ENCODE measurements at regions not wholly inside any gene's neighbourhood (a gene's known extent, or its start where the extent isn't known, plus 50 kb on each side); places are given as distances from the start of the nearest gene placed in this dataset.
A peak's percentile ranks its signal among the peaks of the same experiment; 100 is the strongest.
"Not testable (repeated sequence)": the region's sequence is repeated elsewhere in the genome, so short reads cannot be mapped to it uniquely, and the experiment has no call there.

DNA sequence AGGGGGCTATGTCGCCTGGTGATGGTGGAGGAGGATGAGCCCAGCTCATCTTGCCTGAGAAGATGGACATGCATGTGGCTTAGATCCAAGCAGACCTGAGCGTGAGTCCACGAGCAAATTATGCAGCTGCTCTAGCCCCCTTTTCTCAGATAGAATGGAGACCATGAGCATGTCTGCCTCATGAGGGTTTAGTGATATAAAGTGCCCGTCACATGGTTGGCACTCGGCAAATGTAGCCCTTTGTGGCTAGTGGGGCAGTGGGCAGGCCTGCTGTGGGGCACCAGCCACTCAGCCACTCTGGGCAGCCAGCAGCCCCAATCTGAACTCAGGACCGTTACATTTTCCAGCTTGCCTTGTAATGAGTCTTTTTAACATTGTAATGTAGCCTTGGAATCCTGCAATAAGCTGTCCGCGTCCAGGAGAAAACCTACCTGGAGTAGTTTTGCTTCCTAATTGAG lies 92.1 kb upstream of the HS6ST1 start:
- intact Hi-C loops (cut with DNase I): no loop called here
- peak; percentile 38 for DNase-seq (ENCODE audit: low spot score)

DNA sequence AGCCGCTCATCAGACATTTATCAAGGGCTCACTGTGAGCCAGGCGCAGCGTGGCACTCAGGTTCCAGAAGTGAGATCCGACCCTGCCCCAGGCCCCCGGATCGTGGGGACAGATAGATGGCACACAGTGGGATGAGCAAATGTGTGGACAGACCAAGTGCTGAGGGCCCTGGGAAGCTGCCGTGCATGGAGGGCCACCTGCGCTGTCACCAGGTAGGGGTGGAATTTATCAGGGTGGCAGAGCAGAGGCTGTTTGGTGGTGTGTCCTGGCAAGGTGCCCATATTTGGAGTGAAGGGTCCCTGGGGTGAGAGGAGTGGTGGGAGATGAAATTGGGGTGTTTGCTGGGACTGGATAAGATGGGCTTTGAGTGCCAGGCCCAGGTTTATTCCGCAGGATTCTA lies 92.8 kb upstream of the HS6ST1 start:
- peak; percentile 66 for DNase-seq (ENCODE audit: low spot score)
- intact Hi-C loops (cut with DNase I): no loop called here

DNA sequence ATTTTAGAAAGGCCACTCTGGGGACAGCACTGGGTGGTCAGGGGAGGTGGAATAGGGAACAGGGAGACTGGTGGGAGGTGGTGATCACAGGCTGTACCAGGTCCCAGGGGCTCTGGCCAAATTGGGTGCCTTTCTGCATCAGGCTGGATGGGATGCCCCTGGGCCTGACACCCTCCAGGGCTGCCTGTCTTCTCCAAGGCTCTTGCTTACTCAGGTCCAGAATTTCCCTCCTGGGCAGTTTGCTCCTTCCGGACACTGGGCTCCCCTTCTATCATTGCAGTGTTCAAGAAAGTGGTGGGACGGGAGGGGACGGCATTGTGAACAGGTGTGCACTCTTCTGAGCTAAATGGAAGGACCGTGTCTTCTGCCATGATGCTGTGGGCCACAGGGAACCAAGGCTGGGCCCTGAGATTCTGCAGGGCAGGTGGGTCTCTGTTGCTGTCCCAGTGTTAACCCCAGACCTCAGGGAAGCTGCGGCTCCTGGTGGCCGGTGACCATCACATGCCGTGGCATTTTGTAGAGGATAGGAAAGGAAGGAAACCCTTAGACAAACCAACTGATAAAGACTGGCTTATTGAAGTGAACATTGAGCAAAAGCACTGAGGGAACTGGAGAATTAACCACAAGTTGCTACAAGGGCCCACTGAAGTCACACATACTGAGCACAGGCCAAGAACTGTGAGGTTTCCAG lies 93.7 kb upstream of the HS6ST1 start:
- intact Hi-C loops (cut with DNase I): no loop called here
- DNase-seq (ENCODE audit: low spot score): peak; percentile 20

DNA sequence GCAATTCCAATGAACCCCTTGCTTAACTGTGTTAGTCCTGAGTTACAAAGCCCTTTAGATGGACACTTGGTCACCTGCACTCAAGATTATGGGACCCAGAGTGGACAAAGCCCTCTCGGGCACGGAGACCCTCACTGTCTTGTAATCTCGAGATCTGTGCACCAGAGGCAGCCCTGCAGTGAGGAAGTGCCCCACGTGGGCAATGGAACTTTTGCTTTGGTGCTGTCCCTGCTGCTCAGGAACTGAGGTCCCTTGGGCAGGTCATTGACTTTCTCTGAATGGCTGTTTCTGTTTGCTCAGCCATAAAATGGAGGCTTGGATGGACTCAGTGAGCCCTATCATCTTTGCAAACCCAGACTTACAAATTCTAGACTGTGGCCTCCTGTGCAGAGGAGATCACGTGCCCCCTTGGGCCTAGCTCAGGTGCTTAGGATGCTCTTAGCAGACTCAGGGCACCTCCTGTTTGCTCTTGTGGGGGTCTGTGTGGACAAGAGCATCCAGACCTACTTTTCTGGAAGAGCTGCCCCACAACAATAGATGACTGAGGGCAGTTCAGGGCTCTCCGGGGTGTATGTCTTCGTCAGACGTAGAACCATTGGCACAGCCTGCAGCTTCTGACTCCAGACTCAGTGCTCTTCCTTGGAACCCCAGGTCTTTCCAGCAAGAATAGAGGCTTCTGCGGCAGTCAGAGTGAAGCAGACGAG lies 94.5 kb upstream of the HS6ST1 start:
- intact Hi-C loops (cut with DNase I): no loop called here
- peak; percentile 60 for DNase-seq (ENCODE audit: low spot score)

DNA sequence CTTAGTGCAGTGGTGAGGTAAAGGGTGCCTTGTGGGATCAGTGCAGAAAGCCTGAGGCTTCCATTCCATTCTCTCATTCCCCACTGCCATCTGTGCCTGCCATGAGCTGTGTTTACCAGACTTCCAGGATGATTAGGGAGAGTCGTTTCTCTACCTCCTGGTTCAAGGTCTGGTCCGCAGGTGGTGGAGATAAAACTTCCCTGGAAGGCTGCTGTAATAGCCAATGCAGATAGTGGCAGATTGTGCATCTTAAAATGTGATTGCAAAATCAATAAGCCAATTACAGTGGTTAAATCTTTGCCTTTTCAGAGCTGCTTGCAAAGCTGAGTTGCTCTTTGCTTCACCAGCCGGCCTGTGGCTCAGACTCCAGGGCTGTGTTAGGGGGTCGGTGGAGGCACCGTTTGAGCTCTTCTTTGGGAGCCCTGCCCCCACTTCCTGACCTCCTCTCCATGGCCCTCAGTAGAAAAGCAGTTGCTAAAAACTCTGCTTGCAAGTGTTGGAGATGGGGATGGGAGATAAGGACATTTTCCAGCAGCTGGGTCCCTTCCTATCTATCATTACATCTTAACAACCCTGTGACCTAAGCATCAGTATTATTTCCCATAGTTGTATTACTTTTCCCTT lies 95.2 kb upstream of the HS6ST1 start:
- intact Hi-C loops (cut with DNase I): no loop called here
- peak; percentile 12 for DNase-seq (ENCODE audit: low spot score)

DNA sequence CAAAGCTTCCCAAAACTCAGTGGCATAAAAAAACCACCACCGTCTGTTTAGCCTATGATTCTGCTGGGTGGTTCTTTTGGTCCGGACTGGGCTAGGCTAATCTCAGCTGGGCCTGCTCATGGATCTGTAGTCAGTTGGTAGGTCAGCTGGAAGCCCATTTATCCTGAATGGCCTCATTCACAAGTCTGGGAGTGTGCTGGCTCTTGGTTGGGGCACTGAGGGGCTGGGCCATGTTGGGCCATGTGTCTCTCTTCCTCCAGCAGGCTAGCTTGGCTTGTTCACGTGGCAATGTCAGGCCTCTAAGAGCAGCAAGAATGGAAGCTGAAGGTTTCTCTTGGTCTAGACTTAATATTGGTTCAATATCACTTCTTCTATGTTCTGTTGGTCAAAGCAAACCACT lies 95.7 kb upstream of the HS6ST1 start:
- peak; percentile 61 for DNase-seq (ENCODE audit: low spot score)
- intact Hi-C loops (cut with DNase I): no loop called here

DNA sequence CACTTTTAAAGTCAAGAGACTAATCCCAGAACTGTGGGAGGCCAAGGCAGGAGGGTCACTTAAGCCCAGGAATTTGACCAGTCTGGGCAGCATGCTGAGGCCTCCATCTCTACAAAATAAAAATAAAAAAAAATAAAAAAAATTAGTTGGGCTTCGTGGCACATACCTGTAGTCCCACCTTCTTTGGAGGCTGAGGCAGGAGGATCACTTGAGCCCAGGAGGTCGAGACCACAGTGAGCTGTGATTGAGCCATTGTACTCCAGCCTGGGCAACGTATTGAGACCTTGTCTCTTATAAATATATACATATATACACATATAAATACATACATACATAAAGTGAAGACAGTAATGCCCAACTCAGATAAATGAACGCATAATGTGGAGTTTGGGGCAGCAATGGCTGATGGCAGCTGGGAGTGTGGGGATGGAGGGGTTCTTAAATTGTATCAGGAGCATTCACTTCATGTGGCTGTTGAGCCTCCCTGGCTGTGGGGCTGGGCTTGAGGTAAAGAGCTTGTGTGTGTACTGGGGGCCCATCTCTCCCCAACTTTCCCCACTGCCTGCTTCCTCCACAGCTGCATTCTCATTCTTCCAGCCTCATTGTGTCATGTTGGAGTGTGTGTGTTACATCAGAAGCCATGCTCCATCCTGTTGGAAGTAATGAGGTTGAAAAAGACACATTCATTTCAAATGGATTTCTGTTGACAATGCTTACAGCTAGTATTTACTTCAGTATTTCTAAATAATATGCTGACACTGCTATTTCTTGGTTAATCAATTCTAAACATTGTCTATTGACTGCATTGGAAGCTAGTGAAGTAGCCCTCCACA lies 96.5 kb upstream of the HS6ST1 start:
- peak; percentile 29 for DNase-seq (ENCODE audit: low spot score)
- intact Hi-C loops (cut with DNase I): no loop called here

DNA sequence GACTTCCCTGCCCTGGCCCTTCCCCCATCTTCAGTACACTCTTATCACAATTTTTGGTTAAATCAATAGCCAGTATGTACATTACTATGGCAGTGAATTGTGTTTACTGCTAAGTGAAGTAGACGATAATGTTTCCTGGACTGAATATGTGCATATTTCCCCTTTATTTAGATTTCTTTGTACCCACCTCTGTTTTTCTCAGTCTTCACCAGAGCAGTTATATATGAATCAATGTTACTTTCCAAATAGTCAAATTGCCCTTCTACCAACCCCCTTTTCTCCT lies 97.1 kb upstream of the HS6ST1 start:
- DNase-seq (ENCODE audit: low spot score): no peak
- intact Hi-C loops (cut with DNase I): no loop called here

DNA sequence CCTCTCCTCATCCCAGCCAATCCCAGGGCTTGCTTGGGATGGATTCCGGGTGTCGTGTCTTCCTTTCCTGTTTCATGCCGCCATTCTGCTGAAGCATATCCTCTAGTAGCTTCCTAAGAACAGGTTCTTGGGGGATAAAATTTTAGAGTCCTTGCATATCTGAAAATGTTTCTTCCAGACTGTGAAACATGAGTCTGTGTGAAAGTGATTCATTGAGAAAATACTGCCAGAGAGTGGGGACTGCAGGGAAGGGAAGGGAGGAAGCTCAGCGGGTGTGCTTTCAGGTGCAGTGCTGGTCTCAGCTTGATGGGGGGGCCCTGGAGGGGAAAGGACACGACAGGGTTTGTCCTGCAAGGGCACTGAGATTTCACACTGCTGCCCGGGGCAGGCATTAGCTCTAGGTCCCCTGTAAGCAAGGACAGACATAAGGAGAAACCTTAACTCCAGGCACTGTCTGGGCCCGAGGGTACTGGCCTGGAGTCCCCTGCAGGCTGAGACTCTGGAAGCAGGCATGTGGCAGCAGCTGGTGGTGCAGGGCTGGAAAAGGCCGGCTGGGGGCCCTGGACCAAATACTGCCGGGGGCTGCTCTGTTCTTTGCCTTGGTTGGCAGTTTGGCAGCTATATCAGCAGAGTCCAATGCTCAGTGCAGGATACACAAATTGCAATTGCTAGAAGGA lies 97.6 kb upstream of the HS6ST1 start:
- DNase-seq (ENCODE audit: low spot score): peak; percentile 37
- intact Hi-C loops (cut with DNase I): no loop called here

DNA sequence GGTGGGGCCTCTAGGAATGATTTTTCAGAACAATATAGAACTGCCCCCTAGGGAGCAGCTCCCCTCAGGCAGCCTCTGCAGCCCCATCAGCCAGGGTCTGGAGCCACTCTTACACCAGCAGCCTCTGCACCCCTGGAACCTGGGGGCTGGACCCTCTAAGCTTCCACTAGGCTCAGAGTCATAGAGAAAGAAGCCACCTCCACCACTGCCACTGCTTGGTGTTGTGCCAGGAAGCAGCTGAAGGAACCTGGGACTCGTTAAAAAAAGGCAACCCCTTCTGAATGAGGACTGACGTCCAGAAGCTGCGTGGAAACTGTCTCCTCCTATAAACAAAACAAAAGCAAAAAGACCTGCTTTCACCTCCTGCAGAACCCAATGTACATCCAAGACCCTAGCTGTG lies 98.1 kb upstream of the HS6ST1 start:
- intact Hi-C loops (cut with DNase I): no loop called here
- DNase-seq (ENCODE audit: low spot score): peak; percentile 51

DNA sequence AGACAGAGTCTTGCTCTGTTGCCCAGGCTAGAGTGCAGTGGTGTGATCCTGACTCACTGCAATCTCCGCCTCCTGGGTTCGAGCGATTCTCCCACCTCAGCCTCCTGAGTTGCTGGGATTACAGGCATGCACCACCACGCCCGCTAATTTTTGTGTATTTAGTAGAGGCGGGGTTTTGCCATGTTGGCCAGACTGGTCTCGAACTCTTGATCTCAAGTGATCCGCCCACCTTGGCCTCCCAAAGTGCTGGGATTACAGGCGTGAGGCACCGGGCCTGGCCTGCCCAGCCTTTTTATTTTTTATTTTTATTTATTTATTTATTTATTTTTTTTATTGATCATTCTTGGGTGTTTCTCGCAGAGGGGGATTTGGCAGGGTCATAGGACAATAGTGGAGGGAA lies 98.6 kb upstream of the HS6ST1 start:
- intact Hi-C loops (cut with DNase I): not testable (repeated sequence)
- peak; percentile 26 for DNase-seq (ENCODE audit: low spot score)

DNA sequence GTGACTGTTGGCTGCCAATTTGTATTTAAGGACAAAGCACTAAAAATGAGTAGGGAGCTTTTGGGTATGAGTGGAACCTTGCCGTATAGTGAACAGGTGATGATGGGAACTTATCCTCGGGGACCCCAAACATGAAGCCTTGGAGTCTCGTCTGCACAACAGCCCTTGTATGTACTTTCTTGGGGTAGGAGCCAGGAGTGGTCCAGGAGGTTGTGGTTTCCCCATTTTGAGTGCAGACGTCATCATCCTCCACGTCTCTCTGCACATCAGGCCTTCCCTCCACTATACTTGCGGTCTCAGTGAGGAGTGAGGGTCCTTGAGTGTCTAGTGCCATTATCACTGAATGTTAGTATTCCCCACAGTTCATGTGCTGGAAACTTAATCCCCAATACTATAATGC lies 101.5 kb upstream of the HS6ST1 start:
- intact Hi-C loops (cut with DNase I): no loop called here
- no peak for DNase-seq (ENCODE audit: low spot score)

DNA sequence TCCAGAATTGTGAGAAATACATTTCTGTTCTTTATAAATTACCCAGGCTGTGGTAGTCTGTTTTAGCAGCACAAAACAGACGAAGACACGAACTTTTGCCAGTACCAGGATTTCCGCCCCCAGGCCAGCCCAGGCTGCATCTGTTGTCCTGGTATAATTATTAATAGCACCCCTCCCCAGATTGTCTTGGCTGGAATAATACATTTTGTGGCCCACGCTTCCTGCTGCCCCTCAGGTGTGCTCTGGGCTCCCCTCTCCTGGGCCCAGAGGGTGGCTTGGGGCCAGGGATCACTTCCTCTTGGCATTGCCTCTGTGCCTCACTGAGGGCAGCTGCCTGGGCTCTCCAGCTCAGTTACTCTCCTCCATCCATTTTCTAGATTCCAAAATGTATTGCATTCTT lies 102.1 kb upstream of the HS6ST1 start:
- peak; percentile 51 for DNase-seq (ENCODE audit: low spot score)
- intact Hi-C loops (cut with DNase I): no loop called here

DNA sequence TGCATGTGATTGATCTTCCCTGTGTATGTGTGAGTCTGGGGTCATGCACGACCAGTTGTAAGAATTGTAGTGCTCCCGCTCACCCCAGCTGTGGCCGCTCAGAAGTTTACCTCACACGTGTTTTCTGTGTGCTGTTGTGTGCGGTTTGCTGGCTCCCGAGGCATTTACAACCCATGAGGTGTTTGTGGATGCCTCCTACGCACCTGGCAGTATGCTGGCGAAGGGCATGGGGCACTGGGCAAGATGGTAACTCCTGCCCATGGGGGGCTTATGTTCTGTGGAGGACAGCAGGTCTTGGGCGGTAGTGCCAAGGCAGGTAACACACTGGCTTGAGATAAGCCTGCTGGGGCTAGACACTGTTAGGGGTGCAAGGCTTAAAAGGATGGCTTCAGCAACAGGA lies 102.6 kb upstream of the HS6ST1 start:
- peak; percentile 62 for DNase-seq (ENCODE audit: low spot score)
- intact Hi-C loops (cut with DNase I): no loop called here

DNA sequence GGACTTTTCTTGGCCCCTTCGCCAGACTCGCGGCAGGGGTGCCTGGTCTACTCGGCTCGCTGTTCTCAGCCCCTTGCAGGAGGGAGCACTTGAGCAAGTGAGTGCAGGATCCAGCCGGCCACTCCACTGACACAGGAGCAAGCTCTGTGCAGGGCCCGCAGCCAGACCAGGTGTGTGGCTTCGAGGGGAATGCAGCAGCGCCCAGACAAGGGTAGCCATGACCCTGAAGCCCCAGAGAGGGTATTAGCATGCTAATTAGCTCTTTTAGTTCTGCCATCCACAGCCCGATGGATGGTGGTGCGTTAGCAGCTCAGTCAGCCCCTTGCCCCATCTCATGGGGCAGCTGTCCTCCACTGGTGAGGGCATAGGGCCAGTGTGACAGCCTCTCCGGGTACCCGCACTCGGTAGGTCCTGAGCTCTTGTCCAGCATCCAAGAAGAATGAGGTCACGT lies 103.2 kb upstream of the HS6ST1 start:
- intact Hi-C loops (cut with DNase I): no loop called here
- peak; percentile 68 for DNase-seq (ENCODE audit: low spot score)

DNA sequence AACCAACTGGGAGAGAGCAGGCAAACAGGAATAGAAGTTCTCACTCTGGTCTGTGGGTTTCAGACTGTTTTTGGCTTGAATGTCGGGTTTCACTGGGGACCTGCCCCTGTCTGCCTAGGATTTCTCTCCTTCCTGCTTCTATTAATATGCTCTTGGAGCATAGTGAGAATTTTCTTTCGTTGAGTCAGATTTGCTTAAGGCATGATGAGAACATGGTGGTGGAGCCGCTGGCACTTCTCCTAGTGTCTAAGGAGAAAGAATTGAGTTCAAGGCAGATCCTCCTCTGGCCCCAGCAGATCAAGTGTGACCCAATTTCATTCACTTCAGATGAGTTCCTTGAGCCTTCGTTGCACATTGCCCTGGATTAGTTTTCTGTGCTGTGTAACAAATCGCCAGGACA lies 103.9 kb upstream of the HS6ST1 start:
- intact Hi-C loops (cut with DNase I): no loop called here
- peak; percentile 81 for DNase-seq (ENCODE audit: low spot score)

DNA sequence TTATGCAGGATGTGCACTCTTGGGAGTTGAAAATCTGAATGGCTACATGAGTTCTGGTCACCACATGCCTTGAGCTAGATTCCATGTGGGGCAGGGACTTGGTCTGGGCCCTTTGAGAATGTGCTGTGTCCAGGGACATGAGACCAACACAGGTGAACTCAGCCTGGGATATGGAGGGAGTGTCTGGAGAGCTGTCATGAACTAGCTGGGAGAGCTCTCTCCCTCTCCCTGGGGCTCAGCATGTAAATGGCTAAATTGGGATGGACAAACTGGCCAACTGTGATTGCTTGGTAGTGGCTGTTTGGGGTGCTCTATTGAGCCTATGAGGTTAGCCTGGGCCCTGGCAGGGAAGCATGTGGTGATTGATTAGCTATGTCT lies 105.1 kb upstream of the HS6ST1 start:
- peak; percentile 29 for DNase-seq (ENCODE audit: low spot score)
- intact Hi-C loops (cut with DNase I): no loop called here

DNA sequence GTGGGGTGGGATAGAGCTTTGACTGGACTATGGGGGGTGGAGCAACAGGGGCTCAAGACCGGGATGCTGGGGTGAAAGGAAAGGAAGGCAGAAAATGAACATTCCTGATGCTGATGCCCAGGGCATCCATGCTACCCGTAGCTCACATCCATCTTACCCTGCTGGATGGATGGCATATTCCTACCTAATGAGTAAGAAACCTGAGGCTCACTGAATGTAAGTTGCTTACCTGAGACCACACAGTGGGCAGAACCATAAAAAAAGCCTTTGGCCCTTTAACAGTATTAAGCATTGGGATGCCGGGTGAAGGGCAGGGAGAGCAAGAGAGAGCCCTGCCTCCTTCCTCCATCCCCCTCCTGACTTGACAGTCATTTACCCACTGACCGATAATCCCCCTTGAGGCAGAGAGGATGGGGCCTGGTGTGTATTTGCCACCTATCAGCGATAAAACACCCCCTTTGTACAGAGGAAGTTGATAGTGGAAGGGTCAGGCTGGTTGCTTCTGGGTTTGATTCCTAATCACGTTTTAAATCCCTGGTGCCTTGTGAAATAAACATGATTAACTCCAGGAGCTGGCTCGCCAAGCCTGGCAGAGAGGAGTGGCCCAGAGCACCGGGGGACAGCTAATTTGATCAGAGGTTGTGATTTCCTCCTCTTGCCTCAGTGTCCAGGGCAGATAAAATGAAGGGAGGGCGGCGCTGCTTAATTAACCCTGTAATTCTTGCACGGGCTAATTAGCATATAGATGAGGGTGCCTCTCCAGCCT lies 105.9 kb upstream of the HS6ST1 start:
- intact Hi-C loops (cut with DNase I): no loop called here
- peak; percentile 77 for DNase-seq (ENCODE audit: low spot score)

DNA sequence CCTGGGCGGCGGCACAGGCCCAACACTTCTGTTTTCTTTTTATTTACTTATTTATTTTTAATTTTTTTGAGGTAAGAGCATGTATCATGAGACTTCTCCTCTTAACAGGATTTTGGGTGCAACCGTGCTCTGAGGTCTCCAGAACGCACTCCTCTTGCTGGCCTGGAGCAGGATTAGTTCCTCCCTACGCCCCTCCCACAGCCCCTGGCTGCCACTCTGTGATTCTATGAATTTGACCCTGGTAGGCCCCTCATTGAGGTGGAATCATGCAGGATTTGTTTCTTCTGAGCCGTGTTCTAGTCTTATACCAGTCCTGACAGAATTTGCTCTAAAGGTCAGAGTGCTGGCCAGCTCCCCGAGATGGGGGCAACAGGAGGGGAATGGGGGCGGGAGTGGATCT lies 106.5 kb upstream of the HS6ST1 start:
- intact Hi-C loops (cut with DNase I): no loop called here
- DNase-seq (ENCODE audit: low spot score): no peak

Measured in posterior vena cava (tissue), 2 donors.